ENCODE measurements at regions not wholly inside any gene's neighbourhood (a gene's known extent, or its start where the extent isn't known, plus 50 kb on each side); places are given as distances from the start of the nearest gene placed in this dataset.
"Not testable (repeated sequence)": the region's sequence is repeated elsewhere in the genome, so short reads cannot be mapped to it uniquely, and the experiment has no call there.

GRCh38 chr17:30624180-30624579, 147.0 kb downstream of the GOSR1 start:
- TF ChIP-seq, protein P1, sequence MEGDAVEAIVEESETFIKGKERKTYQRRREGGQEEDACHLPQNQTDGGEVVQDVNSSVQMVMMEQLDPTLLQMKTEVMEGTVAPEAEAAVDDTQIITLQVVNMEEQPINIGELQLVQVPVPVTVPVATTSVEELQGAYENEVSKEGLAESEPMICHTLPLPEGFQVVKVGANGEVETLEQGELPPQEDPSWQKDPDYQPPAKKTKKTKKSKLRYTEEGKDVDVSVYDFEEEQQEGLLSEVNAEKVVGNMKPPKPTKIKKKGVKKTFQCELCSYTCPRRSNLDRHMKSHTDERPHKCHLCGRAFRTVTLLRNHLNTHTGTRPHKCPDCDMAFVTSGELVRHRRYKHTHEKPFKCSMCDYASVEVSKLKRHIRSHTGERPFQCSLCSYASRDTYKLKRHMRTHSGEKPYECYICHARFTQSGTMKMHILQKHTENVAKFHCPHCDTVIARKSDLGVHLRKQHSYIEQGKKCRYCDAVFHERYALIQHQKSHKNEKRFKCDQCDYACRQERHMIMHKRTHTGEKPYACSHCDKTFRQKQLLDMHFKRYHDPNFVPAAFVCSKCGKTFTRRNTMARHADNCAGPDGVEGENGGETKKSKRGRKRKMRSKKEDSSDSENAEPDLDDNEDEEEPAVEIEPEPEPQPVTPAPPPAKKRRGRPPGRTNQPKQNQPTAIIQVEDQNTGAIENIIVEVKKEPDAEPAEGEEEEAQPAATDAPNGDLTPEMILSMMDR (IDR thresholded peaks at IDR 0.05) = not testable (repeated sequence)
- TF ChIP-seq POLR2A, EP300 (IDR thresholded peaks at IDR 0.05): not testable (repeated sequence)

All from tibial nerve (tissue), 4 donors.